ENCODE measurements at regions not wholly inside any gene's neighbourhood (a gene's known extent, or its start where the extent isn't known, plus 50 kb on each side); places are given as distances from the start of the nearest gene placed in this dataset.
"Not testable (repeated sequence)": the region's sequence is repeated elsewhere in the genome, so short reads cannot be mapped to it uniquely, and the experiment has no call there.

GRCh38 chr2:111345439-111345838 lies 224.7 kb downstream of the BCL2L11 start:
- not testable (repeated sequence) for TF ChIP-seq TAF1 (IDR thresholded peaks at IDR 0.05; ENCODE audit: low read depth, low read length); POLR2A (IDR thresholded peaks at IDR 0.05; ENCODE audit: low read depth, low read length); POLR2AphosphoS5 (IDR thresholded peaks at IDR 0.05; ENCODE audit: low read depth, low read length); SPI1 (IDR thresholded peaks at IDR 0.05; ENCODE audit: low read depth, low read length); PAX5 (IDR thresholded peaks at IDR 0.05; ENCODE audit: insufficient read depth, low read length, severe bottlenecking)

All from GM12891 (cell line).